ENCODE measurements at regions not wholly inside any gene's neighbourhood (a gene's known extent, or its start where the extent isn't known, plus 50 kb on each side); places are given as distances from the start of the nearest gene placed in this dataset.
"Not testable (repeated sequence)": the region's sequence is repeated elsewhere in the genome, so short reads cannot be mapped to it uniquely, and the experiment has no call there.

DNA sequence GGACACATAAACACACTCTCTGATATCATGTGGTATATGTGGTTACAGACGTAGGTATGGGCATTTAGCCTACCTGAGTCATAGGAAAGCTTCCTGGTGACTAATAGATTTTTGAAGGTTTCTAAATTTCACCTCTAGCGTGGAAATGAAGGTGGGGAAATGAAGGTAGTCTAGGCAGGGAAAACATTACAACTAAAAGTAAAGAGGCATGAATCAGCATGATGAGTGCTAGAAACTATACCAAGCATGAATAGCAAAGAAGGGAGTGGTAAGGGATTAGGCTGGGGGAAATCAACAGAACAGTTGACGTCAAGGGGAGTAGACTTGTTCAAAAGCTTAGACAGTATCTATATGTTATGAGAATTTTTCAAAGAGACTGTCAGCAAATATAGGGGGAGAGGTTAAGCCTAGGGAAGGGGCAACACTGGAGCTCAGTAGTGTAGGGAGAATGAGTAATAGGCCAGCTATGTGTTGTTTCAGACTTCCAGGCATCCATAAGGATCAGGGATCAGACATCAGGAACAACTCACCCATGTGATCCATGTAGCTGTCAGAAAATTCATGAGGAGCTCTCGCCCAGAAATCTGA, 279.3 kb upstream of the DIPK2B start:
- ATAC-seq: no peak
- H3K4me3 ChIP-seq: no peak overlapping the region
- TF ChIP-seq, protein P1, sequence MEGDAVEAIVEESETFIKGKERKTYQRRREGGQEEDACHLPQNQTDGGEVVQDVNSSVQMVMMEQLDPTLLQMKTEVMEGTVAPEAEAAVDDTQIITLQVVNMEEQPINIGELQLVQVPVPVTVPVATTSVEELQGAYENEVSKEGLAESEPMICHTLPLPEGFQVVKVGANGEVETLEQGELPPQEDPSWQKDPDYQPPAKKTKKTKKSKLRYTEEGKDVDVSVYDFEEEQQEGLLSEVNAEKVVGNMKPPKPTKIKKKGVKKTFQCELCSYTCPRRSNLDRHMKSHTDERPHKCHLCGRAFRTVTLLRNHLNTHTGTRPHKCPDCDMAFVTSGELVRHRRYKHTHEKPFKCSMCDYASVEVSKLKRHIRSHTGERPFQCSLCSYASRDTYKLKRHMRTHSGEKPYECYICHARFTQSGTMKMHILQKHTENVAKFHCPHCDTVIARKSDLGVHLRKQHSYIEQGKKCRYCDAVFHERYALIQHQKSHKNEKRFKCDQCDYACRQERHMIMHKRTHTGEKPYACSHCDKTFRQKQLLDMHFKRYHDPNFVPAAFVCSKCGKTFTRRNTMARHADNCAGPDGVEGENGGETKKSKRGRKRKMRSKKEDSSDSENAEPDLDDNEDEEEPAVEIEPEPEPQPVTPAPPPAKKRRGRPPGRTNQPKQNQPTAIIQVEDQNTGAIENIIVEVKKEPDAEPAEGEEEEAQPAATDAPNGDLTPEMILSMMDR (IDR thresholded peaks at IDR 0.05): no peak

DNA sequence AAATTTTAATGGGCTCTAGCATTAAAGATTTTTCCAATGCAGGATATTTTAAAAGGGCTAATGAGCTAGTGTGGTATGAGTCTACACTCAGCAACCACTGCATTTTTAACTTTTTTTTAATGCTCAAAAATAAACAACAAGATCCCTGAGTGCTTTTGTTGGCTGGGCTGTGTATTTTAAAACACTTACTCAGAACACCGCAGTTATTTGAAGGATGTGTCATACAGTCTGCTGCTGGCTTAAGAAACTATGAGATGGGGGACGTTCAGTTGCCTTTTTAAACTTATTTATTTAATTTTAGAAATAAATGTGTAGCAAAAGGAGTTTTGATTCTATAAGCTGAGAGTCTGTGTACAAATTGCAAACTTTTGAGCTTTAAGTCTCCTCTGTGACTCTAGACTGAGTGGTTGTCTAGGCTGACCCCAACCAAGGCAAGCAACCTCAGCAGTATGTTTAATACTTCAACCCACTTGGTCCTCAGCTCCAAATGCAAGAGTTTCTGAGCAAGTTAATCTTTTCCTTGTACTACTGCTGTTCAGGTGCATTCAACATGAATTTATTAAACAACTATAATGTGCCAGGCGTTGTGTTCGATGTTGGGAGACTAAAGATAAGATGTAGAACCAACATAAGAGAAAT, 278.6 kb upstream of the DIPK2B start:
- WGBS, 2 donors: 70 to 90% methylated on average over 4 of the region's 4 CpGs
- TF ChIP-seq, protein P1 (IDR thresholded peaks at IDR 0.05): no peak
- ATAC-seq (peak in 1 of 4 donors; percentile 17), FAIRE-seq (no peak), DNase-seq (no peak)
- intact Hi-C loops (cut with DNase I): no loop called here
- Histone ChIP-seq H3K9me3 (no peaks in the 10 kb centered on the region), H3K4me3 (no peak overlapping the region), H3K27ac (no peak overlapping the region), H3K4me1 (no peaks in the 10 kb centered on the region), H3K27me3 (peaks cover 0 to 7% (median 0%) of the 10 kb centered on the region in 4 donors), H3K36me3 (no peaks in the 10 kb centered on the region)

More for the DNA sequence above, 279.3 kb upstream of the DIPK2B start:
- WGBS, 2 donors: 62 to 66% methylated on average over 4 of the region's 4 CpGs
- H3K36me3 ChIP-seq: no peaks in the 10 kb centered on the region
- no peaks in the 10 kb centered on the region for H3K4me1 ChIP-seq
- H3K9me3 ChIP-seq: no peaks in the 10 kb centered on the region
- H3K27me3 ChIP-seq: peaks cover 0 to 7% (median 0%) of the 10 kb centered on the region in 4 donors
- no peak overlapping the region for H3K27ac ChIP-seq
- DNase-seq: no peak
- intact Hi-C loops (cut with DNase I): no loop called here
- no peak for FAIRE-seq

DNA sequence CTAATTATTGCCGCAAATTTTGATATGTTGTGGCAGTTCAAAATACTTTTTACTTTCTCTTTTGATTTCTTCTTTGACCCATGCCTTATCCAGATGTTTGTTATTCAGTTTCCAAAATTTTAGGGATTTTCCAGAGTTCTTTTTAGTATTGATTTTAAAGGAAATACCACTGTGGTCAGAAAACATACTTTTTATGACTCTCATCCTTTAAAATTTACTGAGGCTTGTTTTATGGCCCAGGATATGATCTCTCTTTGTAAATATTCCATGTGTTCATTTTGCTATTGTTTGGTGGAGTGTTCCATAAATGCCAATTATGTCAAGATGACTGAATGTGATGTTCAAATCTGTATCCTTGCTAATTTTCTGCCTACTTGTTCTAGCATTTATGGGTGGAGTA, 272.3 kb upstream of the DIPK2B start:
- H3K4me1 ChIP-seq: no peaks in the 10 kb centered on the region
- ATAC-seq (no peak), DNase-seq (no peak), FAIRE-seq (no peak)
- H3K27ac ChIP-seq: no peak overlapping the region
- TF ChIP-seq, protein P1 (IDR thresholded peaks at IDR 0.05): no peak
- H3K9me3 ChIP-seq: no peaks in the 10 kb centered on the region
- intact Hi-C loops (cut with DNase I): no loop called here
- H3K27me3 ChIP-seq: no peaks in the 10 kb centered on the region
- H3K36me3 ChIP-seq: no peaks in the 10 kb centered on the region
- WGBS, 2 donors: 79 to 91% methylated on average over 1 of the region's 1 CpG
- no peak overlapping the region for H3K4me3 ChIP-seq

DNA sequence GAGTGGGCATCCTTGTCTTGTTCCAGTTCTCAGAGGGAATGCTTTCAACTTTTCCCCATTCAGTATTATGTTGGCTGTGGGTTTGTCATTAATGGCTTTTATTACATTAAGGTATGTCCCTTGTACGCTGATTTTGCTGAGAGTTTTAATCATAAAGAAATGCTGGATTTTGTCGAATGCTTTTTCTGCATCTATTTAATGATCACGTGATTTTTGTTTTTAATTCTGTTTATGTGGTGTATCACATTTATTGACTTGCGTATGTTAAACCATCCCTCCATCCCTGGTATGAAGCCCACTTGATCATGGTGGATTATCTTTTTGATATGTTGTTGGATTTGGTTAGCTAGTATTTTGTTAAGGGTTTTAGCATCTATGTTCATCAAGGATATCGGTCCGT, 266.9 kb upstream of the DIPK2B start:
- FAIRE-seq: not testable (repeated sequence)

DNA sequence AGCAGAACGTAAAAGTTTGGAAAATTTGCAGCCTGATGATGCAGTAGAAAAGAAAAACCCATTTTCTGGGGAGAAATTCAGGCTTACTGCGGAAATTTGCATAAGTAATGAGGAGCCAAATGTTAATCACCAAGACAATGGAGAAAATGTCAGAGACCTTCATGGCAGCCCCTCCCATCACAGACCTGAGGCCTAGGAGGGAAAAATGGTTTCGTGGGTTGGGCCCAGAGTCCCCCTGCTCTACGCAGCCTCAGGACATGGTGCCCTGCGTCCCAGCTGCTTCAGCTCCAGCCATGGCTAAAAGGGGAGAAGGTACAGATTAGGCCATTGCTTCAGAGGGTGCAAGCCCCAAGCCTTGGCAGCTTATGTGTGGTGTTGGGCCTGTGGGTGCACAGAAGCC, 255.1 kb upstream of the DIPK2B start:
- DNase-seq; H3K4me3 ChIP-seq; H3K27ac ChIP-seq; FAIRE-seq; H3K9me3 ChIP-seq; H3K36me3 ChIP-seq; intact Hi-C loops (cut with DNase I); H3K27me3 ChIP-seq; H3K4me1 ChIP-seq; ATAC-seq: not testable (repeated sequence)
- WGBS, 2 donors: 74 to 92% methylated on average over 5 of the region's 5 CpGs

More for the DNA sequence above, 266.9 kb upstream of the DIPK2B start:
- ATAC-seq; H3K4me1 ChIP-seq; DNase-seq; H3K27me3 ChIP-seq; intact Hi-C loops (cut with DNase I); H3K36me3 ChIP-seq; H3K9me3 ChIP-seq; H3K4me3 ChIP-seq; H3K27ac ChIP-seq: not testable (repeated sequence)
- WGBS, 2 donors: 83 to 90% methylated on average over 6 of the region's 6 CpGs

DNA sequence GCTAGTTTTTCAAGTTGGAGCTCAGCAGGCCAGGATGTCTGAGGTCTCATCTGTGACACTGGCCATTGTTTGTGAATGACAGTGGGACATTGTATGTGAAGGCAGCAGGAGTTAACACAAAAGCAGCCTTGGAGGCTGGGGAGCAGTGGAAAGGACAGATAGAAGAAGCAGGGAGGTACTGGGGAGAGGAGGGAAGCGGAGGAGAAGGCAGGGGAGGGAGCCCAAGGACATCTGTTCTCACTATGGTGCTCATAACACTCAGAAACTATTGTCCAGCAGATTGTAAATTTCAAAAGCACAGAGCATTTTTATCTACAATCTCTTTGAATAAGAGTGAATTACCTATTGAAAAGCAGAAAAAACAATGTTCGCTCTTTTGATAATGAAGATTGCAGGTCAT, 253.6 kb upstream of the DIPK2B start:
- TF ChIP-seq, protein P1 (IDR thresholded peaks at IDR 0.05): no peak
- no peaks in the 10 kb centered on the region for H3K4me1 ChIP-seq
- DNase-seq: no peak
- WGBS, 2 donors: 78 to 96% methylated on average over 2 of the region's 2 CpGs
- no peaks in the 10 kb centered on the region for H3K36me3 ChIP-seq
- no peak overlapping the region for H3K27ac ChIP-seq
- H3K9me3 ChIP-seq: no peaks in the 10 kb centered on the region
- no peak overlapping the region for H3K4me3 ChIP-seq
- no peak for FAIRE-seq
- H3K27me3 ChIP-seq: no peaks in the 10 kb centered on the region
- ATAC-seq: no peak
- intact Hi-C loops (cut with DNase I): no loop called here
